GM12878 (cell line): ENCODE measurements at regions not wholly inside any gene's neighbourhood (a gene's known extent, or its start where the extent isn't known, plus 50 kb on each side); places are given as distances from the start of the nearest gene placed in this dataset.

Experiments
- HDAC2 ChIP-seq: fragments of 200-600 bp; sonication (generic); IDR thresholded peaks from 2 replicates; pipeline ENCODE4 v1.6.1; 2017
- RFX5 ChIP-seq: IDR thresholded peaks from 2 replicates; pipeline ENCODE4 v1.6.1; 2011; ENCODE audit warnings: low read depth, low read length, improper control_type of control experiment
- TF ChIP-seq, protein P1 (sequence below): IDR thresholded peaks from 2 replicates; pipeline ENCODE4 v1.6.1; 2012; ENCODE audit warnings: mild to moderate bottlenecking, low read depth, low read length
- TF ChIP-seq, protein P2 (sequence below), 3 experiments: IDR thresholded peaks in 2 of 3; conservative IDR thresholded peaks in 1 of 3; 2 replicates each; pipeline ENCODE4 v1.5.1; 2011; ENCODE audit warnings: low read depth in 3 of 3, low read length in 3 of 3, mild to moderate bottlenecking in 3 of 3, control low read depth in 2 of 3, moderate library complexity in 2 of 3, inconsistent platforms in 1 of 3, mixed read lengths in 1 of 3; ENCODE audit not compliant: control insufficient read depth in 2 of 3, insufficient read depth in 1 of 3; ENCODE audit errors: extremely low read depth in 1 of 3
- TF ChIP-seq, protein P3 (sequence below): IDR thresholded peaks from 2 replicates; pipeline ENCODE4 v1.6.1; 2012; ENCODE audit warnings: low read length, inconsistent platforms

DNA sequence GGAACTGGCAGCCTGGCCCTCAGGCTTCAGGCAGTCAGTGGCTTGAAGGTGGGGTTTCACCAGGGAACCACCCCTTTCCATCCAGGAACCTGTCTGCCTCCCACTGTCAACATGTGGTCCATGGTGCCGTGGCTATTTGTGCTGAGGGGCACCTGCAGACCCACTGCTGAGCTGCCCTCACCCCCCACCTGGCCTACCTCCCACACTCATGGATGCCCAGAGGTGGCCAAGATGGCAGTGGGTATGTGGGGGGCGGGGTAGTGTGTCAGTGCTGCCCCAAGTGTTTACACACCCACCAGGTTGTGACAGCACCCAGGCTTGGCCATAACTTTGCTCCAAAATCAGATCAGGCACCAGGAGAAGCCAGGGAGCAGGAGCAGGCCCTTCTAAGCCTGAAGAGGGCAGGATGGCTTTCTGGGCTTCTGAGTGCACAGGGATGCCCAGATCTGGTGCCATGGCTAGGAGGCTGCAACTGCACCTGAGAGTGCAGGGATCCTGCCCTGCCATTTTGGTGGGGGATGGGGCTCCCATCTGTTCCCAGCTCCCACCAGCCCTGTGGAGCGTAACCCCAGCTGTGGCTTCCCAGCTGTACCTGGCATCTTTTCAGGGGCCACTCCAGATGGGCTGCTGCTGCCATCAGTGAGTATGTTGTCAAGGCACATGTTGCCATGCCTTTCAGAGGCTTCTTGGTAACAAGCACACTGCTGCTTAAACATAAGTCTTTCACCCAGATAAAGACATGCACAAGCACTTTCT lies 263.9 kb downstream of the LRIG3 start:
- TF ChIP-seq, protein P1, sequence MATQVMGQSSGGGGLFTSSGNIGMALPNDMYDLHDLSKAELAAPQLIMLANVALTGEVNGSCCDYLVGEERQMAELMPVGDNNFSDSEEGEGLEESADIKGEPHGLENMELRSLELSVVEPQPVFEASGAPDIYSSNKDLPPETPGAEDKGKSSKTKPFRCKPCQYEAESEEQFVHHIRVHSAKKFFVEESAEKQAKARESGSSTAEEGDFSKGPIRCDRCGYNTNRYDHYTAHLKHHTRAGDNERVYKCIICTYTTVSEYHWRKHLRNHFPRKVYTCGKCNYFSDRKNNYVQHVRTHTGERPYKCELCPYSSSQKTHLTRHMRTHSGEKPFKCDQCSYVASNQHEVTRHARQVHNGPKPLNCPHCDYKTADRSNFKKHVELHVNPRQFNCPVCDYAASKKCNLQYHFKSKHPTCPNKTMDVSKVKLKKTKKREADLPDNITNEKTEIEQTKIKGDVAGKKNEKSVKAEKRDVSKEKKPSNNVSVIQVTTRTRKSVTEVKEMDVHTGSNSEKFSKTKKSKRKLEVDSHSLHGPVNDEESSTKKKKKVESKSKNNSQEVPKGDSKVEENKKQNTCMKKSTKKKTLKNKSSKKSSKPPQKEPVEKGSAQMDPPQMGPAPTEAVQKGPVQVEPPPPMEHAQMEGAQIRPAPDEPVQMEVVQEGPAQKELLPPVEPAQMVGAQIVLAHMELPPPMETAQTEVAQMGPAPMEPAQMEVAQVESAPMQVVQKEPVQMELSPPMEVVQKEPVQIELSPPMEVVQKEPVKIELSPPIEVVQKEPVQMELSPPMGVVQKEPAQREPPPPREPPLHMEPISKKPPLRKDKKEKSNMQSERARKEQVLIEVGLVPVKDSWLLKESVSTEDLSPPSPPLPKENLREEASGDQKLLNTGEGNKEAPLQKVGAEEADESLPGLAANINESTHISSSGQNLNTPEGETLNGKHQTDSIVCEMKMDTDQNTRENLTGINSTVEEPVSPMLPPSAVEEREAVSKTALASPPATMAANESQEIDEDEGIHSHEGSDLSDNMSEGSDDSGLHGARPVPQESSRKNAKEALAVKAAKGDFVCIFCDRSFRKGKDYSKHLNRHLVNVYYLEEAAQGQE: no peak
- TF ChIP-seq, protein P2, sequence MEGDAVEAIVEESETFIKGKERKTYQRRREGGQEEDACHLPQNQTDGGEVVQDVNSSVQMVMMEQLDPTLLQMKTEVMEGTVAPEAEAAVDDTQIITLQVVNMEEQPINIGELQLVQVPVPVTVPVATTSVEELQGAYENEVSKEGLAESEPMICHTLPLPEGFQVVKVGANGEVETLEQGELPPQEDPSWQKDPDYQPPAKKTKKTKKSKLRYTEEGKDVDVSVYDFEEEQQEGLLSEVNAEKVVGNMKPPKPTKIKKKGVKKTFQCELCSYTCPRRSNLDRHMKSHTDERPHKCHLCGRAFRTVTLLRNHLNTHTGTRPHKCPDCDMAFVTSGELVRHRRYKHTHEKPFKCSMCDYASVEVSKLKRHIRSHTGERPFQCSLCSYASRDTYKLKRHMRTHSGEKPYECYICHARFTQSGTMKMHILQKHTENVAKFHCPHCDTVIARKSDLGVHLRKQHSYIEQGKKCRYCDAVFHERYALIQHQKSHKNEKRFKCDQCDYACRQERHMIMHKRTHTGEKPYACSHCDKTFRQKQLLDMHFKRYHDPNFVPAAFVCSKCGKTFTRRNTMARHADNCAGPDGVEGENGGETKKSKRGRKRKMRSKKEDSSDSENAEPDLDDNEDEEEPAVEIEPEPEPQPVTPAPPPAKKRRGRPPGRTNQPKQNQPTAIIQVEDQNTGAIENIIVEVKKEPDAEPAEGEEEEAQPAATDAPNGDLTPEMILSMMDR (IDR thresholded peaks at IDR 0.05 in 2 of 3, conservative IDR thresholded peaks at IDR 0.05 in 1 of 3; ENCODE audit: control insufficient read depth in 2 of 3, extremely low read depth in 1 of 3, insufficient read depth in 1 of 3, low read depth in 3 of 3, low read length in 3 of 3): no peak
- TF ChIP-seq RFX5 (no peak), HDAC2 (no peak)
- TF ChIP-seq, protein P3, sequence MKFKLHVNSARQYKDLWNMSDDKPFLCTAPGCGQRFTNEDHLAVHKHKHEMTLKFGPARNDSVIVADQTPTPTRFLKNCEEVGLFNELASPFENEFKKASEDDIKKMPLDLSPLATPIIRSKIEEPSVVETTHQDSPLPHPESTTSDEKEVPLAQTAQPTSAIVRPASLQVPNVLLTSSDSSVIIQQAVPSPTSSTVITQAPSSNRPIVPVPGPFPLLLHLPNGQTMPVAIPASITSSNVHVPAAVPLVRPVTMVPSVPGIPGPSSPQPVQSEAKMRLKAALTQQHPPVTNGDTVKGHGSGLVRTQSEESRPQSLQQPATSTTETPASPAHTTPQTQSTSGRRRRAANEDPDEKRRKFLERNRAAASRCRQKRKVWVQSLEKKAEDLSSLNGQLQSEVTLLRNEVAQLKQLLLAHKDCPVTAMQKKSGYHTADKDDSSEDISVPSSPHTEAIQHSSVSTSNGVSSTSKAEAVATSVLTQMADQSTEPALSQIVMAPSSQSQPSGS: no peak
